ENCODE measurements at regions not wholly inside any gene's neighbourhood (a gene's known extent, or its start where the extent isn't known, plus 50 kb on each side); places are given as distances from the start of the nearest gene placed in this dataset.

GRCh38 chr14:22047115-22047514 lies 373.5 kb upstream of the OR4E1 start:
- intact Hi-C loops (cut with micrococcal nuclease), result no loop called here
- no peak overlapping the region for H3K4me3 ChIP-seq (ENCODE audit: insufficient read depth, low read depth, low read length)

More at GRCh38 chr14:22047115-22047514, 373.5 kb upstream of the OR4E1 start:
- Histone ChIP-seq H3K4me2 (ENCODE audit: low read depth, low read length) (no peak overlapping the region), H4K91ac (ENCODE audit: insufficient read depth, low read depth, low read length) (no peak overlapping the region), H3K27ac (ENCODE audit: insufficient read depth, low read length) (no peak overlapping the region), H4K20me1 (ENCODE audit: insufficient read depth, low read length) (no peaks in the 10 kb centered on the region), H4K5ac (ENCODE audit: low read depth, low read length) (no peak overlapping the region), H3K9ac (ENCODE audit: low read depth, low read length) (no peak overlapping the region), H2AFZ (replicated peaks; ENCODE audit: low read length, poor library complexity) (no peak overlapping the region), H3K4me1 (ENCODE audit: control insufficient read depth, insufficient read depth, low read length) (no peaks in the 10 kb centered on the region), H3K79me1 (ENCODE audit: low read depth in 1 of 2, low read length in 2 of 2) (no peaks in the 10 kb centered on the region), H2AK5ac (ENCODE audit: low read depth, low read length) (no peak overlapping the region), H2AK9ac (replicated peaks; ENCODE audit: low read depth, low read length, poor library complexity) (no peak overlapping the region), H3K14ac (replicated peaks; ENCODE audit: low read depth, low read length) (no peak overlapping the region), H3K56ac (ENCODE audit: extremely low read depth, insufficient read depth, low read length) (no peak overlapping the region), H4K8ac (ENCODE audit: low read depth in 2 of 2, low read length in 2 of 2) (no peak overlapping the region), H3K23ac (ENCODE audit: low read depth, low read length) (no peak overlapping the region), H2BK15ac (ENCODE audit: low read depth, low read length) (no peak overlapping the region), H2BK20ac (ENCODE audit: low read depth, low read length) (no peak overlapping the region), H3K18ac (ENCODE audit: low read depth, low read length) (no peak overlapping the region), H3K9me1 (ENCODE audit: insufficient read depth, low read length) (no peaks in the 10 kb centered on the region), H3K9me3 (ENCODE audit: control insufficient read depth, insufficient read depth, low read length) (no peaks in the 10 kb centered on the region), H2BK5ac (ENCODE audit: low read depth, low read length, poor library complexity, severe bottlenecking) (no peak overlapping the region), H3K4ac (ENCODE audit: low read depth, low read length) (no peak overlapping the region), H3K36me3 (ENCODE audit: control insufficient read depth, insufficient read depth, low read length) (no peaks in the 10 kb centered on the region), H3K27me3 (ENCODE audit: control insufficient read depth, insufficient read depth, low read length) (no peaks in the 10 kb centered on the region), H2BK120ac (ENCODE audit: low read depth, low read length) (no peak overlapping the region)
- CTCF ChIA-PET, result no interaction called here
- dilution Hi-C loops (cut with HindIII; ENCODE audit: low sequenced_read_pairs, unreplicated experiment) (no loop called here), in situ Hi-C loops (cut with MboI; ENCODE audit: low sequenced_read_pairs) (no loop called here)
- DNase-seq (no peak), ATAC-seq (ENCODE audit: low read depth) (no peak)
- POLR2A ChIA-PET (ENCODE audit: unreplicated experiment), result no interaction called here
- no TSS peak for BruUV-seq (replicated peaks)
- no CpG with 5 or more reads among the region's 3 CpGs for WGBS, 2 experiments (ENCODE audit: extremely low coverage in 2 of 2, insufficient read length in 1 of 2)
- 0 out of 2 replicates have a peak, but pooled peaks have one; percentile 8 for TF ChIP-seq CTCF (conservative IDR thresholded peaks at IDR 0.05; ENCODE audit: low read depth, low read length)
- no peak for TF ChIP-seq POLR2A (IDR thresholded peaks at IDR 0.05; ENCODE audit: low read depth, low read length)

Data from IMR-90 (cell line).